NB4 (cell line): ENCODE measurements at regions not wholly inside any gene's neighbourhood (a gene's known extent, or its start where the extent isn't known, plus 50 kb on each side); places are given as distances from the start of the nearest gene placed in this dataset.

Experiments used
- DNase-seq: peaks from one replicate; pipeline ENCODE4 v3.0.0; 2010; ENCODE audit warnings: low read depth
- H3K4me3 ChIP-seq: one replicate; pipeline ENCODE4 v1.5.1; 2011; ENCODE audit warnings: mild to moderate bottlenecking, low read depth, low read length, moderate library complexity
- CTCF ChIP-seq: IDR thresholded peaks from one replicate; pipeline ENCODE4 v1.5.1; 2012; ENCODE audit warnings: low read depth, low read length
- MYC ChIP-seq: IDR thresholded peaks from 2 replicates; pipeline ENCODE4 v1.6.1; 2011; ENCODE audit warnings: low read depth, low read length
- POLR2A ChIP-seq: IDR thresholded peaks from 2 replicates; pipeline ENCODE4 v1.6.1; 2011; ENCODE audit warnings: mild to moderate bottlenecking; ENCODE audit not compliant: insufficient read length; ENCODE audit errors: extremely low read depth
- TF ChIP-seq, protein P1 (sequence below): IDR thresholded peaks from 2 replicates; pipeline ENCODE4 v1.6.1; 2011; ENCODE audit warnings: low read depth, low read length

GRCh38 chr2:9790702-9791225 is 52.5 kb upstream of the TAF1B start:
- DNase-seq: no peak
- TF ChIP-seq POLR2A (no peak), CTCF (no peak), MYC (no peak)
- TF ChIP-seq, protein P1, sequence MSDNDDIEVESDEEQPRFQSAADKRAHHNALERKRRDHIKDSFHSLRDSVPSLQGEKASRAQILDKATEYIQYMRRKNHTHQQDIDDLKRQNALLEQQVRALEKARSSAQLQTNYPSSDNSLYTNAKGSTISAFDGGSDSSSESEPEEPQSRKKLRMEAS: no peak
- H3K4me3 ChIP-seq: no peak overlapping the region

DNA sequence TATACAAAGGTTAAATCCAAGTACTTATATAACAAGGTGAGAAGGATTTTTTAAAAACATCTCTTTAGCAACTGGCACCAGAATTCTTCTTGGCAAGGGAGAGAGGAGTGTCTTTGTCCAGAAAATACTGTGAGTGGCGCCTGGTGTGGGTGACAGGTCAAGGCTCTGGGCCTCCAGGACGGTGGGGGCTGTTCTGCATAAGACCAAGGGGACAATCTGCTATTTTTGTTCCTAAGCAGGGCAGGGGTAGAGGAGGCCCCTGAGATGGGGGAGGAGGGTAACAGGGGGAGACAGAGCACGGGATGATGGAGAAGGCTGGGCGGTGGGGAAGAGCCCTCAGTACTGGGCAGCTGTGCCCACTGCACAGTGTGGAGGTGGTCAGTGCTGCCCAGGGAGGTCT is 51.6 kb upstream of the TAF1B start:
- H3K4me3 ChIP-seq: no peak overlapping the region
- no peak for DNase-seq
- TF ChIP-seq MYC (no peak), CTCF (no peak), POLR2A (no peak)
- TF ChIP-seq, protein P1: no peak

- no peak for DNase-seq
- TF ChIP-seq POLR2A (no peak), MYC (no peak), CTCF (no peak)
- TF ChIP-seq, protein P1: no peak
- H3K4me3 ChIP-seq: no peak overlapping the region
These were observed 49.9 kb upstream of the TAF1B start for GRCh38 chr2:9793156-9793917.
